SU-DHL-6 (cell line): ENCODE measurements at regions not wholly inside any gene's neighbourhood (a gene's known extent, or its start where the extent isn't known, plus 50 kb on each side); places are given as distances from the start of the nearest gene placed in this dataset.

Experiments
- H2AFZ ChIP-seq: fragments of 200-600 bp; sonication (generic); 2 replicates; pipeline ENCODE4 v1.6.1; 2014; ENCODE audit warnings: low read depth, mild to moderate bottlenecking, moderate library complexity, mixed read lengths, antibody characterized with exemption, low read length; ENCODE audit not compliant: severe bottlenecking
- H3F3A ChIP-seq: fragments of 200-600 bp; shearing (Covaris generic); 2 replicates; pipeline ENCODE4 v1.6.0; 2016; ENCODE audit warnings: antibody characterized with exemption, mild to moderate bottlenecking; ENCODE audit not compliant: insufficient read depth
- H3K27ac ChIP-seq: fragments of 200-600 bp; sonication (generic); 2 replicates; pipeline ENCODE4 v1.5.1; 2016; ENCODE audit warnings: low read depth, mild to moderate bottlenecking, low read length, moderate library complexity, mixed read lengths
- H3K27me3 ChIP-seq: fragments of 200-600 bp; sonication (generic), shearing (Covaris generic); 2 replicates; pipeline ENCODE4 v1.6.0; 2014; ENCODE audit warnings: mild to moderate bottlenecking, low read length
- H3K36me3 ChIP-seq: fragments of 200-600 bp; sonication (generic); 2 replicates; pipeline ENCODE4 v1.6.1; 2014; ENCODE audit warnings: mild to moderate bottlenecking, low read length, mixed read lengths
- H3K4me2 ChIP-seq: fragments of 300-600, 200-600 bp; shearing (Covaris generic), sonication (generic); 2 replicates; pipeline ENCODE4 v1.6.0; 2014; ENCODE audit warnings: low read length, low read depth, mild to moderate bottlenecking; ENCODE audit not compliant: poor library complexity, severe bottlenecking
- H3K4me3 ChIP-seq: fragments of 200-600 bp; sonication (generic); 2 replicates; pipeline ENCODE4 v1.5.1; 2014; ENCODE audit warnings: antibody characterized with exemption, low read length, mild to moderate bottlenecking, mixed read lengths; ENCODE audit not compliant: insufficient read depth, poor library complexity, severe bottlenecking
- H3K79me2 ChIP-seq: fragments of 200-600 bp; sonication (generic); 2 replicates; pipeline ENCODE4 v1.6.1; 2014; ENCODE audit warnings: mild to moderate bottlenecking, low read length, moderate library complexity; ENCODE audit not compliant: insufficient read depth
- H3K9ac ChIP-seq: fragments of 200-600 bp; sonication (generic); 2 replicates; pipeline ENCODE4 v1.7.0; 2014; ENCODE audit warnings: mild to moderate bottlenecking, low read length
- H3K9me2 ChIP-seq: fragments of 200-600 bp; sonication (generic); replicated peaks from 2 replicates; pipeline ENCODE4 v1.6.1; 2014; ENCODE audit warnings: low read length; ENCODE audit not compliant: insufficient read depth
- H3K9me3 ChIP-seq: fragments of 200-600 bp; sonication (generic); 2 replicates; pipeline ENCODE4 v1.6.1; 2014; ENCODE audit warnings: low read length, mixed read lengths; ENCODE audit not compliant: insufficient read depth
- H4K20me1 ChIP-seq: fragments of 200-600 bp; sonication (generic); 2 replicates; pipeline ENCODE4 v1.6.1; 2014; ENCODE audit warnings: low read depth, mild to moderate bottlenecking, antibody characterized with exemption, low read length, moderate library complexity, mixed read lengths
- CTCF ChIP-seq: fragments of 200-600 bp; sonication (generic); IDR thresholded peaks from one replicate; pipeline ENCODE4 v1.5.1; 2017; ENCODE audit warnings: antibody characterized with exemption, mild to moderate bottlenecking, low read length, moderate library complexity; ENCODE audit not compliant: insufficient read depth, poor library complexity, severe bottlenecking
- EZH2phosphoT487 ChIP-seq: fragments of 200-600 bp; sonication (generic), shearing (Covaris generic); conservative IDR thresholded peaks from 2 replicates; pipeline ENCODE4 v1.6.1; 2018; ENCODE audit warnings: mild to moderate bottlenecking, antibody characterized with exemption, low read length, moderate library complexity, mixed read lengths

- Histone ChIP-seq H3K4me3 (no peak overlapping the region), H3K9me2 (no peaks in the 10 kb centered on the region), H3K9me3 (no peaks in the 10 kb centered on the region), H3K4me2 (no peak overlapping the region), H3K36me3 (no peaks in the 10 kb centered on the region), H3K79me2 (no peaks in the 10 kb centered on the region), H3K27me3 (no peaks in the 10 kb centered on the region), H2AFZ (no peak overlapping the region), H3K27ac (no peak overlapping the region), H3F3A (no peaks in the 10 kb centered on the region), H3K9ac (no peak overlapping the region), H4K20me1 (no peaks in the 10 kb centered on the region)
- no peak for TF ChIP-seq CTCF
Observed at GRCh38 chr16:55081622-55082590, 151.2 kb downstream of the IRX5 start.

GRCh38 chr16:55082591-55082976, 151.9 kb downstream of the IRX5 start:
- H3K36me3 ChIP-seq = no peaks in the 10 kb centered on the region
- H3K4me2 ChIP-seq = no peak overlapping the region
- TF ChIP-seq CTCF = no peak
- no peak for TF ChIP-seq EZH2phosphoT487
- H3K9ac ChIP-seq = no peak overlapping the region
- no peaks in the 10 kb centered on the region for H4K20me1 ChIP-seq
- no peaks in the 10 kb centered on the region for H3K27me3 ChIP-seq
- H3K9me2 ChIP-seq = no peaks in the 10 kb centered on the region
- no peaks in the 10 kb centered on the region for H3F3A ChIP-seq
- H3K9me3 ChIP-seq = no peaks in the 10 kb centered on the region
- no peaks in the 10 kb centered on the region for H3K79me2 ChIP-seq
- H3K4me3 ChIP-seq = no peak overlapping the region
- no peak overlapping the region for H3K27ac ChIP-seq
- H2AFZ ChIP-seq = no peak overlapping the region

GRCh38 chr16:55083052-55083451, 152.4 kb downstream of the IRX5 start:
- no peaks in the 10 kb centered on the region for H3K36me3 ChIP-seq
- no peaks in the 10 kb centered on the region for H4K20me1 ChIP-seq
- no peak overlapping the region for H3K4me2 ChIP-seq
- H3K27ac ChIP-seq = no peak overlapping the region
- no peaks in the 10 kb centered on the region for H3K9me2 ChIP-seq
- no peaks in the 10 kb centered on the region for H3K79me2 ChIP-seq
- H3K9me3 ChIP-seq = no peaks in the 10 kb centered on the region
- no peak overlapping the region for H3K9ac ChIP-seq
- TF ChIP-seq EZH2phosphoT487 (no peak), CTCF (no peak)
- no peaks in the 10 kb centered on the region for H3F3A ChIP-seq
- no peak overlapping the region for H2AFZ ChIP-seq
- no peaks in the 10 kb centered on the region for H3K27me3 ChIP-seq
- no peak overlapping the region for H3K4me3 ChIP-seq
